ENCODE measurements at regions not wholly inside any gene's neighbourhood (a gene's known extent, or its start where the extent isn't known, plus 50 kb on each side); places are given as distances from the start of the nearest gene placed in this dataset.

GRCh38 chr4:96305030-96305429 lies 465.1 kb downstream of the PDHA2 start:
- DNase-seq (ENCODE audit: low spot score) = no peak

GRCh38 chr4:96312046-96312685 lies 472.3 kb downstream of the PDHA2 start:
- DNase-seq (ENCODE audit: low spot score) (no peak), FAIRE-seq (no peak)

More at GRCh38 chr4:96305030-96305429, 465.1 kb downstream of the PDHA2 start:
- FAIRE-seq = no peak

- DNase-seq (ENCODE audit: low spot score) (no peak), FAIRE-seq (no peak)
Measured at GRCh38 chr4:96315815-96316214, 475.9 kb downstream of the PDHA2 start.

GRCh38 chr4:96316776-96317175 lies 476.9 kb downstream of the PDHA2 start:
- no peak for FAIRE-seq

GRCh38 chr4:96317891-96318290 lies 478.0 kb downstream of the PDHA2 start:
- no peak for DNase-seq (ENCODE audit: low spot score)
- FAIRE-seq = no peak

More at GRCh38 chr4:96316776-96317175, 476.9 kb downstream of the PDHA2 start:
- DNase-seq (ENCODE audit: low spot score) = no peak

- FAIRE-seq (no peak), DNase-seq (ENCODE audit: low spot score) (no peak)
Measured at GRCh38 chr4:96326846-96327245, 487.0 kb downstream of the PDHA2 start.

GRCh38 chr4:96342196-96342595 lies 502.3 kb downstream of the PDHA2 start:
- DNase-seq (ENCODE audit: low spot score) (no peak), FAIRE-seq (no peak)

GRCh38 chr4:96342790-96343455 lies 503.0 kb downstream of the PDHA2 start:
- FAIRE-seq (no peak), DNase-seq (ENCODE audit: low spot score) (no peak)

GRCh38 chr4:96343836-96344235 lies 503.9 kb downstream of the PDHA2 start:
- FAIRE-seq (no peak), DNase-seq (ENCODE audit: low spot score) (no peak)

GRCh38 chr4:96347582-96347981 lies 507.7 kb downstream of the PDHA2 start:
- no peak for FAIRE-seq
- no peak for DNase-seq (ENCODE audit: low spot score)

- peak; percentile 52 for FAIRE-seq
- no peak for DNase-seq (ENCODE audit: low spot score)
Measured at GRCh38 chr4:96352051-96352517, 512.2 kb downstream of the PDHA2 start.

GRCh38 chr4:96354036-96354712 lies 514.3 kb downstream of the PDHA2 start:
- DNase-seq (ENCODE audit: low spot score) (no peak), FAIRE-seq (no peak)

GRCh38 chr4:96355414-96355813 lies 515.5 kb downstream of the PDHA2 start:
- no peak for FAIRE-seq
- DNase-seq (ENCODE audit: low spot score) = no peak

GRCh38 chr4:96356591-96357370 lies 516.9 kb downstream of the PDHA2 start:
- FAIRE-seq (peak; percentile 80), DNase-seq (ENCODE audit: low spot score) (peak; percentile 18)

GRCh38 chr4:96366632-96367031 lies 526.7 kb downstream of the PDHA2 start:
- FAIRE-seq (no peak), DNase-seq (ENCODE audit: low spot score) (no peak)

- FAIRE-seq = no peak
- no peak for DNase-seq (ENCODE audit: low spot score)
Measured at GRCh38 chr4:96375367-96375766, 535.5 kb downstream of the PDHA2 start.

GRCh38 chr4:96379524-96379923 lies 539.6 kb downstream of the PDHA2 start:
- DNase-seq (ENCODE audit: low spot score) = no peak
- FAIRE-seq = no peak

GRCh38 chr4:96380106-96380505 lies 540.2 kb downstream of the PDHA2 start:
- FAIRE-seq (no peak), DNase-seq (ENCODE audit: low spot score) (no peak)

GRCh38 chr4:96383349-96383748 lies 543.5 kb downstream of the PDHA2 start:
- FAIRE-seq (no peak), DNase-seq (ENCODE audit: low spot score) (no peak)

- FAIRE-seq (no peak), DNase-seq (ENCODE audit: low spot score) (no peak)
Measured at GRCh38 chr4:96389770-96390169, 549.9 kb downstream of the PDHA2 start.

GRCh38 chr4:96390404-96390803 lies 550.5 kb downstream of the PDHA2 start:
- DNase-seq (ENCODE audit: low spot score) (no peak), FAIRE-seq (no peak)

- FAIRE-seq (no peak), DNase-seq (ENCODE audit: low spot score) (no peak)
Measured at GRCh38 chr4:96395747-96396146, 555.9 kb downstream of the PDHA2 start.

Data from RCC 7860 (cell line).